ENCODE measurements at regions not wholly inside any gene's neighbourhood (a gene's known extent, or its start where the extent isn't known, plus 50 kb on each side); places are given as distances from the start of the nearest gene placed in this dataset.

DNA sequence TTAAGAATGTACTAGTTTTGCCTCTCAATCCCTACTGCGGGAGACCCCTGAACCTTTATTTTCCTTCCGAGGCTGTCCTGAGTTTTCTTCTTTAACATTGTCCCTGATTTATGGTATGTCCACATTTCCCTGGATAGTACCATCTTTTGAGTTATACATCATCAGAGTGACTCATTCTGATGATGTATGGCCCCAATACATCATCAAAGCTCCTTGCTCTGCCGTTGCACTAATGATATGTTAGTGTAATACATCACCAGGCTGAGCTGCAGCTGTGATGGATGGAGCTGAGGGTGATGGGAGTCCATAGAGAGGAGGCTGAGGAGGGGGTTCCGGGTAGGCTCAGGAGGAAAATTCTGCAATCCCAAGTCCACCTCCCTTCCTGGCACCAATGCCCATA is 986.5 kb downstream of the KCNMA1 start:
- TF ChIP-seq GATA2 (CRISPR knock-in tag; IDR thresholded peaks at IDR 0.05) (no peak), TRIM24 (IDR thresholded peaks at IDR 0.05) (no peak), RCOR1 (IDR thresholded peaks at IDR 0.05; ENCODE audit: borderline replicate concordance in 1 of 2, low read depth in 2 of 2, low read length in 2 of 2) (no peak), REST (IDR thresholded peaks at IDR 0.05; ENCODE audit: borderline replicate concordance) (no peak), REST (CRISPR knock-in tag; IDR thresholded peaks at IDR 0.05; ENCODE audit: low read depth) (no peak)
- TF ChIP-seq, protein P1, sequence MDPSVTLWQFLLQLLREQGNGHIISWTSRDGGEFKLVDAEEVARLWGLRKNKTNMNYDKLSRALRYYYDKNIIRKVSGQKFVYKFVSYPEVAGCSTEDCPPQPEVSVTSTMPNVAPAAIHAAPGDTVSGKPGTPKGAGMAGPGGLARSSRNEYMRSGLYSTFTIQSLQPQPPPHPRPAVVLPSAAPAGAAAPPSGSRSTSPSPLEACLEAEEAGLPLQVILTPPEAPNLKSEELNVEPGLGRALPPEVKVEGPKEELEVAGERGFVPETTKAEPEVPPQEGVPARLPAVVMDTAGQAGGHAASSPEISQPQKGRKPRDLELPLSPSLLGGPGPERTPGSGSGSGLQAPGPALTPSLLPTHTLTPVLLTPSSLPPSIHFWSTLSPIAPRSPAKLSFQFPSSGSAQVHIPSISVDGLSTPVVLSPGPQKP (CRISPR knock-in tag; IDR thresholded peaks at IDR 0.05) = no peak

Data from K562 (cell line).